ENCODE measurements at regions not wholly inside any gene's neighbourhood (a gene's known extent, or its start where the extent isn't known, plus 50 kb on each side); places are given as distances from the start of the nearest gene placed in this dataset.

GRCh38 chr12:107631715-107632114 lies 53.9 kb upstream of the PWP1 start:
- no peak for TF ChIP-seq CEBPB (IDR thresholded peaks at IDR 0.05)
- TF ChIP-seq, protein P1, sequence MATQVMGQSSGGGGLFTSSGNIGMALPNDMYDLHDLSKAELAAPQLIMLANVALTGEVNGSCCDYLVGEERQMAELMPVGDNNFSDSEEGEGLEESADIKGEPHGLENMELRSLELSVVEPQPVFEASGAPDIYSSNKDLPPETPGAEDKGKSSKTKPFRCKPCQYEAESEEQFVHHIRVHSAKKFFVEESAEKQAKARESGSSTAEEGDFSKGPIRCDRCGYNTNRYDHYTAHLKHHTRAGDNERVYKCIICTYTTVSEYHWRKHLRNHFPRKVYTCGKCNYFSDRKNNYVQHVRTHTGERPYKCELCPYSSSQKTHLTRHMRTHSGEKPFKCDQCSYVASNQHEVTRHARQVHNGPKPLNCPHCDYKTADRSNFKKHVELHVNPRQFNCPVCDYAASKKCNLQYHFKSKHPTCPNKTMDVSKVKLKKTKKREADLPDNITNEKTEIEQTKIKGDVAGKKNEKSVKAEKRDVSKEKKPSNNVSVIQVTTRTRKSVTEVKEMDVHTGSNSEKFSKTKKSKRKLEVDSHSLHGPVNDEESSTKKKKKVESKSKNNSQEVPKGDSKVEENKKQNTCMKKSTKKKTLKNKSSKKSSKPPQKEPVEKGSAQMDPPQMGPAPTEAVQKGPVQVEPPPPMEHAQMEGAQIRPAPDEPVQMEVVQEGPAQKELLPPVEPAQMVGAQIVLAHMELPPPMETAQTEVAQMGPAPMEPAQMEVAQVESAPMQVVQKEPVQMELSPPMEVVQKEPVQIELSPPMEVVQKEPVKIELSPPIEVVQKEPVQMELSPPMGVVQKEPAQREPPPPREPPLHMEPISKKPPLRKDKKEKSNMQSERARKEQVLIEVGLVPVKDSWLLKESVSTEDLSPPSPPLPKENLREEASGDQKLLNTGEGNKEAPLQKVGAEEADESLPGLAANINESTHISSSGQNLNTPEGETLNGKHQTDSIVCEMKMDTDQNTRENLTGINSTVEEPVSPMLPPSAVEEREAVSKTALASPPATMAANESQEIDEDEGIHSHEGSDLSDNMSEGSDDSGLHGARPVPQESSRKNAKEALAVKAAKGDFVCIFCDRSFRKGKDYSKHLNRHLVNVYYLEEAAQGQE (IDR thresholded peaks at IDR 0.05; ENCODE audit: low read depth) = no peak
- no peak for TF ChIP-seq YY1 (IDR thresholded peaks at IDR 0.05; ENCODE audit: low read depth)
- no peak for TF ChIP-seq EP300 (IDR thresholded peaks at IDR 0.05; ENCODE audit: borderline replicate concordance)
- TF ChIP-seq RAD21 (IDR thresholded peaks at IDR 0.05; ENCODE audit: low read depth) = no peak
- TF ChIP-seq TAF1 (IDR thresholded peaks at IDR 0.05; ENCODE audit: low read depth) = no peak
- no peak for TF ChIP-seq MAX (IDR thresholded peaks at IDR 0.05)
- TF ChIP-seq TEAD4 (IDR thresholded peaks at IDR 0.05) = no peak
- no peak for TF ChIP-seq EGR1 (IDR thresholded peaks at IDR 0.05)
- no peak for TF ChIP-seq USF1 (IDR thresholded peaks at IDR 0.05)
- no peak for TF ChIP-seq FOXM1 (IDR thresholded peaks at IDR 0.05; ENCODE audit: borderline replicate concordance, low read depth)

All from Ishikawa (cell line).